Liver (tissue), 8 donors: ENCODE measurements at regions not wholly inside any gene's neighbourhood (a gene's known extent, or its start where the extent isn't known, plus 50 kb on each side); places are given as distances from the start of the nearest gene placed in this dataset.
A peak's percentile ranks its signal among the peaks of the same experiment; 100 is the strongest.

Source experiments
- DNase-seq: peaks from one replicate; pipeline ENCODE4 v3.0.0-alpha.2; 2017; ENCODE audit warnings: low spot score
- H3K27ac ChIP-seq, 2 donors: one replicate each; pipeline ENCODE4 v1.7.0; 2013; ENCODE audit warnings: inconsistent platforms in 2 of 2, low read length in 2 of 2, control low read depth in 1 of 2, low read depth in 1 of 2, mild to moderate bottlenecking in 1 of 2
- H3K27me3 ChIP-seq, 4 donors: one replicate each; pipeline versions ENCODE4 v1.6.1 to v1.7.0; 2013; ENCODE audit warnings: low read length in 3 of 4, inconsistent platforms in 1 of 4, mild to moderate bottlenecking in 1 of 4, moderate library complexity in 1 of 4; ENCODE audit not compliant: control insufficient read depth in 4 of 4, insufficient read depth in 4 of 4
- H3K36me3 ChIP-seq, 4 donors: one replicate each; pipeline versions ENCODE4 v1.6.1 to v1.7.0; 2013; ENCODE audit warnings: low read length in 3 of 4, mild to moderate bottlenecking in 3 of 4, low read depth in 1 of 4, moderate library complexity in 1 of 4; ENCODE audit not compliant: control insufficient read depth in 4 of 4, insufficient read depth in 3 of 4
- H3K4me1 ChIP-seq, 4 donors: one replicate each; pipeline versions ENCODE4 v1.6.1 to v1.7.0; 2013; ENCODE audit warnings: low read length in 3 of 4, mild to moderate bottlenecking in 3 of 4, moderate library complexity in 1 of 4; ENCODE audit not compliant: control insufficient read depth in 4 of 4, insufficient read depth in 4 of 4
- H3K4me3 ChIP-seq, 3 donors: one replicate each; pipeline versions ENCODE4 v1.6.1 to v1.7.0; 2013; ENCODE audit warnings: low read length in 3 of 3, control low read depth in 1 of 3, low read depth in 1 of 3, mild to moderate bottlenecking in 1 of 3
- H3K9ac ChIP-seq, 2 donors: one replicate each; pipeline ENCODE4 v1.7.0; 2013; ENCODE audit warnings: low read length in 2 of 2, mild to moderate bottlenecking in 2 of 2, moderate library complexity in 2 of 2, control low read depth in 1 of 2, low read depth in 1 of 2
- H3K9me3 ChIP-seq, 4 donors: one replicate each; pipeline versions ENCODE4 v1.6.1 to v1.7.0; 2013; ENCODE audit warnings: low read length in 3 of 4; ENCODE audit not compliant: control insufficient read depth in 4 of 4
- EGR1 ChIP-seq, 2 donors: IDR thresholded peaks; 2 replicates each; pipeline ENCODE4 v1.6.1; 2016 to 2018; ENCODE audit warnings: antibody characterized with exemption in 2 of 2, low read depth in 2 of 2
- FOXA1 ChIP-seq: IDR thresholded peaks from 2 replicates; pipeline ENCODE4 v1.6.1; 2016; ENCODE audit warnings: antibody characterized with exemption
- FOXA2 ChIP-seq: IDR thresholded peaks from 2 replicates; pipeline ENCODE4 v1.6.1; 2016; ENCODE audit warnings: antibody characterized with exemption
- GABPA ChIP-seq, 2 donors: IDR thresholded peaks in 1 of 2; conservative IDR thresholded peaks in 1 of 2; 2 replicates each; pipeline ENCODE4 v1.6.1; 2016; ENCODE audit warnings: antibody characterized with exemption in 2 of 2, mild to moderate bottlenecking in 1 of 2, moderate library complexity in 1 of 2
- HNF4A ChIP-seq, 2 donors: conservative IDR thresholded peaks; 2 replicates each; pipeline ENCODE4 v1.6.1; 2016; ENCODE audit warnings: antibody characterized with exemption in 2 of 2, mild to moderate bottlenecking in 2 of 2
- HNF4G ChIP-seq: IDR thresholded peaks from 2 replicates; pipeline ENCODE4 v1.6.1; 2016; ENCODE audit warnings: antibody characterized with exemption
- JUND ChIP-seq, 2 donors: IDR thresholded peaks; 2 replicates each; pipeline ENCODE4 v1.6.1; 2016; ENCODE audit warnings: antibody characterized with exemption in 2 of 2
- RAD21 ChIP-seq, 2 donors: IDR thresholded peaks; 2 replicates each; pipeline ENCODE4 v1.6.1; 2016; ENCODE audit warnings: antibody characterized with exemption in 2 of 2, mild to moderate bottlenecking in 2 of 2
- RXRA ChIP-seq, 2 donors: IDR thresholded peaks; 2 replicates each; pipeline ENCODE4 v1.6.1; 2017 to 2018; ENCODE audit warnings: antibody characterized with exemption in 2 of 2, mild to moderate bottlenecking in 1 of 2
- SP1 ChIP-seq: IDR thresholded peaks from 2 replicates; pipeline ENCODE4 v1.6.1; 2018; ENCODE audit warnings: antibody characterized with exemption, mild to moderate bottlenecking
- TAF1 ChIP-seq: conservative IDR thresholded peaks from 2 replicates; pipeline ENCODE4 v1.6.1; 2016; ENCODE audit warnings: antibody characterized with exemption, mild to moderate bottlenecking
- YY1 ChIP-seq: IDR thresholded peaks from 2 replicates; pipeline ENCODE4 v1.6.1; 2016; ENCODE audit warnings: antibody characterized with exemption, mild to moderate bottlenecking
- WGBS: extraction: QIAGEN DNeasy Blood & Tissue Kit; methylation state at CpG from one replicate; pipeline ENCODE4 v1.1.7; 2013; 5-methylcytosine and 5-hydroxymethylcytosine counted together
- TF ChIP-seq, protein P1 (sequence below): IDR thresholded peaks from 2 replicates; pipeline ENCODE4 v1.6.1; 2016; ENCODE audit warnings: antibody characterized with exemption
- TF ChIP-seq, protein P2 (sequence below): IDR thresholded peaks from 2 replicates; pipeline ENCODE4 v1.6.1; 2016; ENCODE audit warnings: antibody characterized with exemption
- TF ChIP-seq, protein P3 (sequence below): IDR thresholded peaks from 2 replicates; pipeline ENCODE4 v1.6.1; 2016; ENCODE audit warnings: antibody characterized with exemption
- TF ChIP-seq, protein P4 (sequence below): fragments of 150-350 bp; IDR thresholded peaks from 2 replicates; pipeline ENCODE4 v1.5.1; 2017; ENCODE audit warnings: improper control_type of control experiment, low read depth, low read length; ENCODE audit not compliant: missing input control
- donor health status: healthy.
- donor health status: healthy.
- donor health status: healthy.
- donor health status: healthy.
- donor health status: healthy.

DNA sequence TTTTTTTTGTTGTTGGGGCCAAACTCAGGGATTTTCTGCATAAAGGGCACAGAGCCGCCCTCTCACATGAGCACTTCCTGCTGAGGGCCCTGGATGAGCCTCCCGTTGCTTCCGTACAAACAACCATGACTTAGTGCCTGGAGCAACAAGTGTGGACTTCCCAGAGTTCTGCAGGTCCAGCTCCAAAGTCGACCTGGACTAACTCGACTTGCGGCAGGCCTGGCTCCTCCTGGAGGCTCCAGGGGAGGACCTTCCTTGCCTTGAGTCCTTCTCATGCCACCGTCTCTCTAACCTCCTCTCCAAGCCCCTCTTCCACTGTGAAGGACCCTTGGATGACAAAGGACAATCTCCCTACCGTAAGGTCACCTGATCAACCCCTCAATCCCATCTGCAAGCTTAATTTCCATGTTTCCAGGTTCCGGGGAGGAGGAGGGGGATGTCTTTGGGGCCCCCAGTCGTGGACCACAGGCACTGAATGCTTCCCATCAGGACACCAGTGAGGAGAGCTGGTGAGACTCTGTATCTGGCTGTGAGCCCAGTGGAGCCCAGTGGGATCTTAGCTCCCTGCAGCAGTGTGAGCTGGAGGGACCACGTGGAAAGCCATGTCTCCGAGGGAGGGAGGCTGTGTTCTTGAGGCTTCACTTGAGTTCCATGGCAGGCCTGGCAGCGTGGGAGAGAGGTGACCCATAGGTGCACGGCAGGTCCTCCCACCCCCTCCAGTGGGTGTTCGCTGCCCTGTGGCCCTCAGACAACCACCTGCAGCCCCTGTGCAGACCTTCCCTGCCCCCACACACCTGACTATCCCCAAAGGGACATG, 199.5 kb upstream of the PPP2R2D start (continued):
- TF ChIP-seq, protein P1, sequence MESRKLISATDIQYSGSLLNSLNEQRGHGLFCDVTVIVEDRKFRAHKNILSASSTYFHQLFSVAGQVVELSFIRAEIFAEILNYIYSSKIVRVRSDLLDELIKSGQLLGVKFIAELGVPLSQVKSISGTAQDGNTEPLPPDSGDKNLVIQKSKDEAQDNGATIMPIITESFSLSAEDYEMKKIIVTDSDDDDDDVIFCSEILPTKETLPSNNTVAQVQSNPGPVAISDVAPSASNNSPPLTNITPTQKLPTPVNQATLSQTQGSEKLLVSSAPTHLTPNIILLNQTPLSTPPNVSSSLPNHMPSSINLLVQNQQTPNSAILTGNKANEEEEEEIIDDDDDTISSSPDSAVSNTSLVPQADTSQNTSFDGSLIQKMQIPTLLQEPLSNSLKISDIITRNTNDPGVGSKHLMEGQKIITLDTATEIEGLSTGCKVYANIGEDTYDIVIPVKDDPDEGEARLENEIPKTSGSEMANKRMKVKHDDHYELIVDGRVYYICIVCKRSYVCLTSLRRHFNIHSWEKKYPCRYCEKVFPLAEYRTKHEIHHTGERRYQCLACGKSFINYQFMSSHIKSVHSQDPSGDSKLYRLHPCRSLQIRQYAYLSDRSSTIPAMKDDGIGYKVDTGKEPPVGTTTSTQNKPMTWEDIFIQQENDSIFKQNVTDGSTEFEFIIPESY: no peak
- TF ChIP-seq HNF4G (no peak), RXRA (IDR thresholded peaks at IDR 0.05) (no peak)
- TF ChIP-seq, protein P2, sequence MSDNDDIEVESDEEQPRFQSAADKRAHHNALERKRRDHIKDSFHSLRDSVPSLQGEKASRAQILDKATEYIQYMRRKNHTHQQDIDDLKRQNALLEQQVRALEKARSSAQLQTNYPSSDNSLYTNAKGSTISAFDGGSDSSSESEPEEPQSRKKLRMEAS: no peak

DNA sequence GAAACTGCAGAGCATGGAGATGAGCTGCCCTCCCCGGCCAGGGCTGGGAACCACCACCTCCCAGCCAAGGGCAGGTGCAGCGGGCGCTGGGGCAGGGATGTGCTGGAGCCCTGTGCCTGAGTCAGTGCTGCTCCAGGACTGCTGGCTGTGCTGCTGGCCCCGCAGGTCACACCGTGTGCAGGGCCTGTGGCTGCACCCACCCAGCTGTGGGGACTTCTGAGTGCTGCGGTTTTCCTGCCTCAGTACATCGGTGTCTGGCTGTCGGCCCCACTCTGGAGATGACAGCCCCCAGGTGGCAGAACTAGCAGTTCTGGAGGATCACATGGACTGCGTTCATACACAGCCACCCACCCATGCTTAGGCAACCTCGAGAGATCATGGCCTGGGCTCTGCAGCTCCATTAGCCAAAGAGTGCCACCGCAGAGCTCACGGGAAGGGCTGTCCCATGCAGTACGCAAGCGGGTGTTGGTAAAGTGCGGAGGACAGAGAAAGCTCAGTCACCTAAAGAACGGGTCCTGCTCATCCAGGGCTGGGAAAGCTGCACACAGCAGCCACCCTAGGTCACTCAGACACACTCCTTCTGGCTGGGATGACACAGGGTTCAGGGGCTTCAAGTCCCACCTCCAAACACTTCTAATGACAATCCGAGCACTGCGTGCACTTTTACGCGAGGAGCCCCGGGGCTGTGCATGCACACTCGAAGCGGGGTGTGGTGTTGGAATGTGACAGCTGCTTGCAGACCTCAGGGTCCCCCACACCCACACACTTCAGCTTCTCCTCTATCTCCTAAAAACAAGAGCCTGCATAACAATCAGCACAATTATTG, 198.1 kb upstream of the PPP2R2D start:
- peak; percentile 20 for DNase-seq

DNA sequence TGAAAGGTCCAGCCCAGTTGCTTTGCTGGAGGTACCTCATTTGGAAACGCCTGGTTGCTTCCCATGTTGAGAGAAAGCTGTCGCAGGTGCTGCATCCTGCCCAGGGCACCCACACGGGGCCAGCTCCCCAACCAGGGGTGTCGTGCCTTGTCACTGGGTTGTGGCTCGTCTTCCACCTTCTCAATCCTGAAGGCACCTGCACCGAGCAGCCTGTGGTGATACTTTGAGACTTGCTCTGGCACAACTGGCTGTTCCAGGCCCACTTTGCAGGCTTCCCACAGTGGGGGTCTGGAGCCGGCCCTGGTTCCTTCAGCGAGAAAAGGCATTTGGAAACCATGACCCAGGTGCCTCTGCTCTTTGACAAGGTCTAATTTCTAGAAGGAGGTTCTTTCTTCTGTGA, 197.3 kb upstream of the PPP2R2D start:
- Histone ChIP-seq H3K27ac (no peak overlapping the region), H3K36me3 (no peaks in the 10 kb centered on the region), H3K9me3 (peaks cover 0 to 8% (median 1%) of the 10 kb centered on the region in 4 donors), H3K4me1 (no peaks in the 10 kb centered on the region), H3K27me3 (peaks cover 0 to 3% (median 0%) of the 10 kb centered on the region in 4 donors), H3K4me3 (no peak overlapping the region), H3K9ac (no peak overlapping the region)
- peak; percentile 24 for DNase-seq
- 89% methylated on average over 8 of the region's 8 CpGs for WGBS
- TF ChIP-seq FOXA2 (no peak), HNF4A (conservative IDR thresholded peaks at IDR 0.05) (no peak), JUND (IDR thresholded peaks at IDR 0.05) (no peak), HNF4G (no peak), EGR1 (IDR thresholded peaks at IDR 0.05; ENCODE audit: low read depth in 2 of 2) (no peak), GABPA (IDR thresholded peaks at IDR 0.05 in 1 of 2, conservative IDR thresholded peaks at IDR 0.05 in 1 of 2) (no peak), RAD21 (IDR thresholded peaks at IDR 0.05) (no peak), YY1 (no peak)
- TF ChIP-seq, protein P2: no peak
- TF ChIP-seq, protein P3, sequence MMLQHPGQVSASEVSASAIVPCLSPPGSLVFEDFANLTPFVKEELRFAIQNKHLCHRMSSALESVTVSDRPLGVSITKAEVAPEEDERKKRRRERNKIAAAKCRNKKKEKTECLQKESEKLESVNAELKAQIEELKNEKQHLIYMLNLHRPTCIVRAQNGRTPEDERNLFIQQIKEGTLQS: no peak
- TF ChIP-seq, protein P1: no peak

More for the DNA sequence above, 198.1 kb upstream of the PPP2R2D start:
- Histone ChIP-seq H3K27ac (no peak overlapping the region), H3K4me1 (no peaks in the 10 kb centered on the region), H3K4me3 (no peak overlapping the region), H3K9me3 (peaks cover 0 to 7% (median 0%) of the 10 kb centered on the region in 4 donors), H3K27me3 (no peaks in the 10 kb centered on the region), H3K9ac (no peak overlapping the region), H3K36me3 (no peaks in the 10 kb centered on the region)
- TF ChIP-seq HNF4G (no peak), GABPA (IDR thresholded peaks at IDR 0.05 in 1 of 2, conservative IDR thresholded peaks at IDR 0.05 in 1 of 2) (no peak), SP1 (no peak), FOXA1 (no peak), FOXA2 (no peak), RXRA (IDR thresholded peaks at IDR 0.05) (no peak), TAF1 (no peak)
- TF ChIP-seq, protein P3: no peak
- TF ChIP-seq, protein P4, sequence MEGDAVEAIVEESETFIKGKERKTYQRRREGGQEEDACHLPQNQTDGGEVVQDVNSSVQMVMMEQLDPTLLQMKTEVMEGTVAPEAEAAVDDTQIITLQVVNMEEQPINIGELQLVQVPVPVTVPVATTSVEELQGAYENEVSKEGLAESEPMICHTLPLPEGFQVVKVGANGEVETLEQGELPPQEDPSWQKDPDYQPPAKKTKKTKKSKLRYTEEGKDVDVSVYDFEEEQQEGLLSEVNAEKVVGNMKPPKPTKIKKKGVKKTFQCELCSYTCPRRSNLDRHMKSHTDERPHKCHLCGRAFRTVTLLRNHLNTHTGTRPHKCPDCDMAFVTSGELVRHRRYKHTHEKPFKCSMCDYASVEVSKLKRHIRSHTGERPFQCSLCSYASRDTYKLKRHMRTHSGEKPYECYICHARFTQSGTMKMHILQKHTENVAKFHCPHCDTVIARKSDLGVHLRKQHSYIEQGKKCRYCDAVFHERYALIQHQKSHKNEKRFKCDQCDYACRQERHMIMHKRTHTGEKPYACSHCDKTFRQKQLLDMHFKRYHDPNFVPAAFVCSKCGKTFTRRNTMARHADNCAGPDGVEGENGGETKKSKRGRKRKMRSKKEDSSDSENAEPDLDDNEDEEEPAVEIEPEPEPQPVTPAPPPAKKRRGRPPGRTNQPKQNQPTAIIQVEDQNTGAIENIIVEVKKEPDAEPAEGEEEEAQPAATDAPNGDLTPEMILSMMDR: no peak
- WGBS: 79% methylated on average over 23 of the region's 23 CpGs
